Heart left ventricle (tissue), 13 donors: ENCODE measurements at regions not wholly inside any gene's neighbourhood (a gene's known extent, or its start where the extent isn't known, plus 50 kb on each side); places are given as distances from the start of the nearest gene placed in this dataset.

Experiments used
- CTCF ChIP-seq, 12 donors: fragments of 200-600 bp; sonication (generic) in 4 of 12; IDR thresholded peaks; one replicate each; pipeline versions ENCODE4 v1.5.0 to v1.8.0; 2018 to 2022; ENCODE audit warnings: antibody characterized with exemption in 12 of 12, mild to moderate bottlenecking in 5 of 12
- POLR2A ChIP-seq, 2 donors: fragments of 450-650 bp; IDR thresholded peaks; one replicate each; pipeline ENCODE4 v1.6.1; 2017; ENCODE audit warnings: antibody characterized with exemption in 2 of 2, mild to moderate bottlenecking in 2 of 2, moderate library complexity in 2 of 2
- donor health status: ischemic (EF 13 %, LVEDD 7.1; RV severe dilation, severe dysfunction).
- donor health status: DM: no; HTN: yes; CAD: no.
- donor health status: DM: no; HTN: no; CAD: no.
- donor health status: ischemic (EF 25% LVEDD 6.9; RV normal size, moderate dysfunction).
- donor health status: ischemic (EF 25% LVEDD 5.7; RV mildly dilated, moderate dysfunction).
- donor health status: ischemic (EF 35%, LVEDD 5.7; RV mildly dilated, moderate dysfunction).
- donor health status: nonischemic (EF 11% LVEDD 7.7; RV severe dilation, severe dysfunction).
- donor health status: DM: yes; HTN: yes; CAD: no.
- donor health status: PGD.
- donor health status: ischemic (EF 29% LVEDD 5.4; RV normal size, mild dysfunction).
- donor health status: nonischemic (EF 23%, LVEDD 6.1; RV moderate dilation, normal function).

- TF ChIP-seq CTCF (IDR thresholded peaks at IDR 0.05) (no peak), POLR2A (IDR thresholded peaks at IDR 0.05) (no peak)
These were observed 897.7 kb downstream of the TRIML1 start for GRCh38 chr4:189036906-189037305.
